GM20431 (cell line): ENCODE measurements at regions not wholly inside any gene's neighbourhood (a gene's known extent, or its start where the extent isn't known, plus 50 kb on each side); places are given as distances from the start of the nearest gene placed in this dataset.
"Not testable (repeated sequence)": the region's sequence is repeated elsewhere in the genome, so short reads cannot be mapped to it uniquely, and the experiment has no call there.

Experiments
- in situ Hi-C: fragments of 300-500 bp; cut with MseI, MboI; formaldehyde crosslinking; loops from one replicate; pipeline ENCODE4 v1.15.0; 2020; ENCODE audit warnings: low sequenced_read_pairs; ENCODE audit not compliant: unreplicated experiment

GRCh38 chr6:20335872-20336271 lies 65.8 kb upstream of the E2F3 start:
- in situ Hi-C loops, result no loop called here

DNA sequence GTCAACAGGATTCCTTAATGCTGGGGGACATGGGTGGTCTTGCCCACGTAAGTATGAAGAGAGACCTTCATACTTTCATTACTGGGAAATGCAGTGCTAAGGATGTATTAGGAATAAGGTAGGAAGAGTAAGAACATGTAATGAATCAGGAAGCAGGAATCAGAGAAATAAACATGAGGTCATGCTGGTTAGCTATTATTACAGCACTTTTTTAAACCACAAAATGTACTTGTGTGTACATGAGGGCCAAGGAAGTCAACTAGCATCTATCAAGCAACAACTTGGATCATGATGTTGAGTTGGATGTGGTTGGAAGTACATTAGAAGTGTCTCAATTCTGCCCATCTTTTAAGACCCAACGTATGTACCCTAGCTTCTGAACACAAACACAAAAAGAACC lies 63.5 kb upstream of the E2F3 start:
- in situ Hi-C loops, result no loop called here

DNA sequence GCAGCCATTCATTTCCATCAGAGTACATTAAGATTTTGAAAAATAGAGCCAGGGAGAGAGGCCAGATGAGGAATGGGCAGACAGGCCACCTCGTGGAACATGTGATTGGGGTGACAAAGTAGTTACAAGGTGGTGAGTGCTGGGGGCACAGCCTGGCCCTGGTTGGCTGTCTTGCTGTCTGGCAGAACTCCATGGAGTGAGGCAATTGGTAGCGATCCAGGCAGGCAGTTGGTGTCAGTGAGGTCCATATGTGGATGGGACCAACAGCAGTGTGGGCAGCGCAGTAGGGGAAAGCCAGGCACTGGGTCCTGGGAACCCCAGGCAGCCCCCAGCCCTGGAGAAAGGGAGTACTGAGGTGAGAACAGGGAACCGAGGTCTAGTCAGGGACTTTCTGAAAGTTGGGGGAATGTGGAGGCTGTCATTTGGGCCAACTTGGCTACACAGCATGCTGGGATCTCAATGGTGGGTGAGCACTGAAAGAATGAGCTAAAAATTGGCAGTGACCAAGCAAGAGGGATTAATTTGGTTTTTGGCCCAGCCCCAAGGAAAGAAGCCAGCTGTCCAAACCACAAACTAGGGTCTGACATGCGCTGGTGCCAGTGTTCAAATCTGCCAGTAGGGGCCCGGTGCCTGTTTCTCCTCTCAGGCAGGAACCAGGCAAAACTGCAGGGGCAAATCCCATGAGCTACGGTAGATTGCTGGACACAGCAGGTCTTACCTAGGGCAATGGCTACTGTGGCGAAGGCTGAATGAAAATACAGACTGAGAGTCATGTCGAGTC lies 61.4 kb upstream of the E2F3 start:
- in situ Hi-C loops, result no loop called here

DNA sequence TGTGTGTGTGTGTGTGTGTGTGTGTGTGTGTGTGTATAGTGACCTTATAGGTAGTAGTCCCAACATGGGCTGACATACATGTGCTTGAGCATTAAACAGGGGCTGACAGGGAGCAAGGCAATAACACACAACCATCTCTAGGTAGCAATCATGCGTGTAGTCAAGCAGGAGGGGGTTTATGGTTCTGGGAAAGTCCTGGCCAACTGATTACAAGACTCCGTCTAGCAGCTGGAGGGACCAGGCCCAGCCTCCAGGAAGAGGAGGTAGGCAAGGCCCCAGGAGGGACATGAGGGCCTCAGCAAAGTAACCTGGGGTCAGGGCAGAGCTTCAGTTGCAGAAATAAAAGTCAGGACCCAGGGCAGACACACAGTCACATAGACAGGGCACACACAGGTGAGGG lies 60.6 kb upstream of the E2F3 start:
- in situ Hi-C loops, result no loop called here

DNA sequence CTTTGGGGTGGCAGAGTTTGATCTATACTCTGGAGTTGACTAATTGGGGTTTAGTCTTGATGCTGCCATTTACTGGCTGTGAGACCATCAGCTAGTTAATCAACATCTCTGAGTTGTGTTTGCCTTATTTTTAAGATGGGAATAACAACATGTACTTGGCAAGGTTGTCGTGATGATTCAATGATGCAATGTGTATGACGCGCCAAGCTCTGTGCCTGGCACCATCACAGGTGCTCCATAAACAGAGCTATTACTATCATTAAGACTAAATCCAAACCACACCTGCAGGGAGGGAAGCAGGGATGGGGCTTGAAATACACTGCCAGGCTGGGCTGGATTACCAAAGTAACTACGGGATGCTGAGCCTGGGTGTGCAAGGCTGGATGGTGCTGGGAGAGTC lies 60.1 kb upstream of the E2F3 start:
- in situ Hi-C loops, result no loop called here

DNA sequence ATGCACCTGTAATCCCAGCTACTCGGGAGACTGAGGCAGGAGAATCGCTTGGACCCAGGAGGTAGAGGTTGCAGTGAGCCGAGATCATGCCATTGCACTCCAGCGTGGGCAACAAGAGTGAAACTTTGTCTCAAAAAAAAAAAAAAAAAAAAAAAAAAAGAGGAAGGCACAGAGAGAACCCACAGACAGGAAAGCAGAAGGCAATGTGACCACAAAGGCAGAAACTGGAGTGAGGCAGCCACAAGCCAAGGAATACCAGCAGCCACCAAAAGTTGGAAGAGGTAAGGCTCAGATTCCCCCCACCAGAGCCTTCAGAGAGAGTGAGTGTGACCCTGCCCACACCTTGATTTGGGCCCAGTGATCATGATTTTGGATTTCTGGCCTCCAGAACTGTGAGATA lies 54.7 kb upstream of the E2F3 start:
- in situ Hi-C loops, result not testable (repeated sequence)

DNA sequence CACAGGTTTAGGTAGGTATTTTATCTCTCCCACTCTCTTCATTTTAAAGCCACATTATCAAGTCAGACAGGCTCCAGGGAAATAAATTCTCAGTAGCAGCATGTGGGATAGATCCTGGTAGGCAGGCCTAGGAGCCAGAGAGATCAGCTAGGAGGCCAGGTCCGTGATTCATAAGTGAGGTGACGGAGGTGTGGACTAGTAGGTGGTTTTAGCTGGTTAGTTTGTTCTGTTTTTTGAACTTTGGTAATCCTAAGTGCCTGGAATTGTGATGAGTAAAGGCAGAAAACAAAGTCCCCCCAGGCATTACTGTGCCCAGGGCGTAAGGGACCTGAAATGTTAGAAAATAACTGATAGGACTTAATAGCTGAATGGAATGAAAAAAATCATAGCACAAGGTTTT lies 53.6 kb upstream of the E2F3 start:
- in situ Hi-C loops, result no loop called here

DNA sequence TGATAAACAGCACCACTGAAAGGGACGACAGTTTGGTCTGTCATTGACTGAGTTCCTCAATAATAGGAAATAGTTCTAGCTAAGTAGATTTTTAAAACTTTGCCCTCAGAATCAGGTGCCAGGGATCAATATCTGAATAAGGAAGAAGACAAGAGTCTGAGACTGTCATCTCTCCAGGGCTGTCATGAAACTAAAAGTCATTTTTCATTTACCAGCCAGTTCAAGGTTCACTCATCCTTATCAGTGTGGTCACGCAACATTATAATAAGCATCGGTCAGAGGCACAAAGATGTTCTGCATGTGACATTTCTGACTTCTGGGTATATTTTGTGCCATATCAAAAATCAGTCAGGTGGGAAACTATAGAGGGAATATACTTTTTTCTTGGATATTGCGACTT lies 52.5 kb upstream of the E2F3 start:
- in situ Hi-C loops, result no loop called here

DNA sequence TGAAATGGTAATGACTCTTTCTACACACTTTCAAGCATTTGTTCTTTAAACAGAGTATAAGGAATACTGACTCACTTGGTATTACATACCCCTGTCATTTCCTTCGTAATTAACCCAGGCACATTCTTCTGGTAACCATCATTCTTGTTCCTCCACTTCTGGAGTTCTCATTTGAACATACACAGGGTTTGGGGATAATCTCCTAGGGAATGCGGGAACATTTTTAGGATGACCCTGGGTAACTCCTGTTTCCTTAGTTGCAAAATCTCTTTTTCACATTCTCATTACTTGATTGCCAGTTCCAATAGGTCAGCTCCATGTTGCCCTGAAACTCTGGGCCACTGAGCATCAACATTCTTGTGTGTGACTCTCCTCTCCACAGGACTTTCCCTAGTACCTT lies 51.5 kb upstream of the E2F3 start:
- in situ Hi-C loops, result no loop called here

- in situ Hi-C loops, result no loop called here
Measured at GRCh38 chr6:20351534-20351933, 50.1 kb upstream of the E2F3 start.
